Peyer's patch (tissue), 4 donors: ENCODE measurements at regions not wholly inside any gene's neighbourhood (a gene's known extent, or its start where the extent isn't known, plus 50 kb on each side); places are given as distances from the start of the nearest gene placed in this dataset.

Source experiments
- DNase-seq, 3 donors: peaks; one replicate each; pipeline ENCODE4 v3.0.0-alpha.2; 2017 to 2019
- H3K27ac ChIP-seq, 4 donors: fragments of 200-600 bp; sonication (generic); one replicate each; pipeline ENCODE4 v1.5.1; 2016 to 2019
- H3K27me3 ChIP-seq, 2 donors: fragments of 200-600 bp; sonication (generic); one replicate each; pipeline ENCODE4 v1.5.1; 2019
- H3K36me3 ChIP-seq, 3 donors: fragments of 200-600 bp; sonication (generic); one replicate each; pipeline ENCODE4 v1.5.1; 2016 to 2019
- H3K4me1 ChIP-seq, 4 donors: fragments of 200-600 bp; sonication (generic); one replicate each; pipeline ENCODE4 v1.5.1; 2016 to 2019
- H3K4me3 ChIP-seq, 4 donors: fragments of 200-600 bp; sonication (generic); 1 replicate in 3 of 4; 2 replicates in 1 of 4; pipeline ENCODE4 v1.5.1; 2016 to 2019; ENCODE audit warnings: mild to moderate bottlenecking in 1 of 4
- H3K9me3 ChIP-seq, 4 donors: fragments of 200-600 bp; sonication (generic); one replicate each; pipeline ENCODE4 v1.5.1; 2016 to 2019; ENCODE audit warnings: mild to moderate bottlenecking in 1 of 4
- POLR2A ChIP-seq, 2 donors: fragments of 450-650 bp; IDR thresholded peaks; one replicate each; pipeline ENCODE4 v1.5.1; 2017; ENCODE audit warnings: antibody characterized with exemption in 2 of 2, mild to moderate bottlenecking in 2 of 2, moderate library complexity in 2 of 2
- TF ChIP-seq, protein P1 (sequence below), 6 experiments: fragments of 450-650 bp in 4 of 6; fragments of 200-600 bp in 2 of 6; sonication (generic) in 1 of 6; IDR thresholded peaks; one replicate each; pipeline ENCODE4 v1.5.1; 2017 to 2019; ENCODE audit warnings: antibody characterized with exemption in 6 of 6, mild to moderate bottlenecking in 3 of 6, moderate library complexity in 1 of 6

DNA sequence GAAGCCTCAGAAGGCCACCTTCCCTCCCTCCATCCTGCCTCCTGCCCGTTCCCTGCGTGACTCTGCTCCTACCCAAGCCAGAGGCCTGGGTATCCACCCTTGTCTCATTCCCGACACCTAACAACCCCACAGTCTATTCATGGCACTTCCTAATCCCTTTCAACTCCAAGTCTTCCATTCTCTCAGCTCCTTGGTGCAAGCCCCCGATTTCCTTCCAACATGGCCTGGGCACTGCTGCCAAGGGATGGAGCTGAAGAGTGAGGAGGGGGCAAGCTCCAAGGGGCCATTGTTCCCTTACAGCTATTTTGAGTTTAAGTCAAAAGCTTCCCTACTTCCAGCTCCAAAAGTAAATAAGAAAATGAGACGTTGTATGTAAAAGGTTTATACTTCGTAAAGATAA lies 84.8 kb upstream of the ASB18 start:
- DNase-seq = no peak
- H3K27me3 ChIP-seq = no peaks in the 10 kb centered on the region
- H3K4me1 ChIP-seq = no peaks in the 10 kb centered on the region
- H3K9me3 ChIP-seq = no peaks in the 10 kb centered on the region
- no peak overlapping the region for H3K27ac ChIP-seq
- H3K4me3 ChIP-seq = no peak overlapping the region
- TF ChIP-seq POLR2A (IDR thresholded peaks at IDR 0.05) = no peak
- TF ChIP-seq, protein P1, sequence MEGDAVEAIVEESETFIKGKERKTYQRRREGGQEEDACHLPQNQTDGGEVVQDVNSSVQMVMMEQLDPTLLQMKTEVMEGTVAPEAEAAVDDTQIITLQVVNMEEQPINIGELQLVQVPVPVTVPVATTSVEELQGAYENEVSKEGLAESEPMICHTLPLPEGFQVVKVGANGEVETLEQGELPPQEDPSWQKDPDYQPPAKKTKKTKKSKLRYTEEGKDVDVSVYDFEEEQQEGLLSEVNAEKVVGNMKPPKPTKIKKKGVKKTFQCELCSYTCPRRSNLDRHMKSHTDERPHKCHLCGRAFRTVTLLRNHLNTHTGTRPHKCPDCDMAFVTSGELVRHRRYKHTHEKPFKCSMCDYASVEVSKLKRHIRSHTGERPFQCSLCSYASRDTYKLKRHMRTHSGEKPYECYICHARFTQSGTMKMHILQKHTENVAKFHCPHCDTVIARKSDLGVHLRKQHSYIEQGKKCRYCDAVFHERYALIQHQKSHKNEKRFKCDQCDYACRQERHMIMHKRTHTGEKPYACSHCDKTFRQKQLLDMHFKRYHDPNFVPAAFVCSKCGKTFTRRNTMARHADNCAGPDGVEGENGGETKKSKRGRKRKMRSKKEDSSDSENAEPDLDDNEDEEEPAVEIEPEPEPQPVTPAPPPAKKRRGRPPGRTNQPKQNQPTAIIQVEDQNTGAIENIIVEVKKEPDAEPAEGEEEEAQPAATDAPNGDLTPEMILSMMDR (IDR thresholded peaks at IDR 0.05) = no peak
- H3K36me3 ChIP-seq = no peaks in the 10 kb centered on the region

DNA sequence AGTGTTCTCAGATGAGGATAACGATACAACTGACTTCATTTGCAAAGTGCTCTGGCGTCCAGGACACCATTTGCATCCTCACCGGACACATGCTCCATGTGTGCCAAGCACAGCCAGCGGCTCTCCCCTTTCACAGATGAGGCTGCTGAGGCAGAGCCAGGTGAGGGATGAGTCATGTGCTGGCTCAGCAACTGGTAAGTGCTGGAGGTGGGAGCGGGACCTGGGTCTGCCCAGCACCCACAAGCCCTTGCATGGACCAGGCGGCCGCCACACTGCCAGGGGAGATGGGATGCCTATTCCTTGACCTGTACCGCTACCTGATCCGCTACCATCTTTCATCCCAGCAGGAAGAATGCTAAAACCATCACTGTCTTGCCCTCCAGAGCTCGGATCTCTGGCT lies 86.2 kb upstream of the ASB18 start:
- H3K4me1 ChIP-seq = no peaks in the 10 kb centered on the region
- TF ChIP-seq POLR2A (IDR thresholded peaks at IDR 0.05) = no peak
- TF ChIP-seq, protein P1 (IDR thresholded peaks at IDR 0.05) = no peak
- no peaks in the 10 kb centered on the region for H3K9me3 ChIP-seq

DNA sequence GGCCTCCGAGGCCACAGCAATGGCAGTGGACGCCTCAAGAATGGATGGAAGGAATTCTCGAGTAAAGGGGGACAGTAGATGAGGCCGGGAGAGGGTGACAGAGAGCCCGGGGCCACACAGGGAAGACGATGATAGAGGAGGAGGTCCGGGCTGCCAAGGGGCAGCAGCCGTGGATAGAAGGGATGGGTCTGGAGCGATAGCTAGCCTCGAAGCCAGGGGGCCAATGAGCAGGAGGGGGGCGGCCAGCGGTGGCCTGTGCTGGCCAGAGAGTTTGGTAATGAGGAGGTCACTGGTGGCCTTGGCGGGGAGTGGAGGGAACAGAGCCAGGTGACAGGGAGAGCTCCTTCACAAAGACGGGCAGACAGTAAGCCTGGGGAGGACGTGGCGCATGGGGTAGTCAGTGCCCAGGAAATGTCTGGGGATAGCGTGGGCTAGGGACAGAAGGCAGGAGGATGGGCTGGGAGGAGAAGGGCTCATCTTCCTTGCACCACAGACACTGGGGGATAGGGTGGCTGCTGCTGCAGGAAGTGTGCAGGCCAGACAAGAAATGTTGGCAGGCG lies 87.8 kb upstream of the ASB18 start:
- no peak for DNase-seq
- H3K27me3 ChIP-seq = no peaks in the 10 kb centered on the region
- H3K4me1 ChIP-seq = no peaks in the 10 kb centered on the region
- no peak overlapping the region for H3K27ac ChIP-seq
- H3K4me3 ChIP-seq = no peak overlapping the region
- no peaks in the 10 kb centered on the region for H3K36me3 ChIP-seq
- H3K9me3 ChIP-seq = no peaks in the 10 kb centered on the region
- TF ChIP-seq, protein P1 (IDR thresholded peaks at IDR 0.05) = no peak
- no peak for TF ChIP-seq POLR2A (IDR thresholded peaks at IDR 0.05)

More for the DNA sequence above, 86.2 kb upstream of the ASB18 start:
- H3K27me3 ChIP-seq = no peaks in the 10 kb centered on the region
- DNase-seq = no peak
- H3K36me3 ChIP-seq = no peaks in the 10 kb centered on the region
- no peak overlapping the region for H3K27ac ChIP-seq
- no peak overlapping the region for H3K4me3 ChIP-seq

DNA sequence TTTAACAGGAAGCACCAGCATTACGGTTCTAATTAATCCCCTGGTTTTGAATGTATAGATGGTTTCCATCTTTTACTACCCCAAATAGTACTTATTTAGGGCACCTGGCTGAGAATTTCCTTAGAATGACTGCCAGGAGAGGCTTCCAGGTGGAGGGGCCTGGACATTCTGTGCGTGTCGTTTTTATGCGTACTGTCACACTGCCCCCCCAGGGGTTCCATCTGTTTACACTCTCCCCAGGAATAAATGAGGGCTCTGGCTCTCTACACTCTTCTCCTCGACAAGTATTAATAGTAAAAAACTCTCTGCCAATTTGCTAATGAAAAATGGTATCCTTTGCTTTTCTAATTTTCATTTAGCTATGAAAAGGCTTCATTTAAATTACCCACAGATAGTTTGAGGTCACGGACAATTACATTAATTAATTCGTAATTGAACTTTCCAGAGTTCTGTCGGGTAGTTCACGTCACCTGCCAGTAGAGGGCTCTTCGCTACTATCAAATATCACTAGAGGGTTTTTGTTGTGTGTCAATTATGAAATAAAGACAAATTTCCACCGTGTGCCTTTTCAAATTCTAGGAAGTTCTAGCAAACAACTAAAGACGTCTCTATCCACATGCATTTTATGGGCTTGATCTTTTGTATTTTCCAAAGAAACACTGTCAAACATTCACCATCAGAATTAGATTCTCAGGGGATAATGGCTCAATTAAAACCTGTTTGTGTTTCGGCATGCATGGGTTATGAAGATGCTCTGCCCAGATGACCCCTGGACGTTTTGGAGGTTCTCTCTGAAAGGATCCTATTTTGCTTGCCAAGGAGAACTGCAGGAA lies 88.8 kb upstream of the ASB18 start:
- Histone ChIP-seq H3K4me3 (no peak overlapping the region), H3K27ac (no peak overlapping the region), H3K4me1 (no peaks in the 10 kb centered on the region), H3K9me3 (no peaks in the 10 kb centered on the region), H3K36me3 (no peaks in the 10 kb centered on the region), H3K27me3 (no peaks in the 10 kb centered on the region)
- DNase-seq = peak in 1 of 3 donors; percentile 64
- no peak for TF ChIP-seq POLR2A (IDR thresholded peaks at IDR 0.05)
- TF ChIP-seq, protein P1 (IDR thresholded peaks at IDR 0.05) = peak; percentile 54 to 90 (median 84)

DNA sequence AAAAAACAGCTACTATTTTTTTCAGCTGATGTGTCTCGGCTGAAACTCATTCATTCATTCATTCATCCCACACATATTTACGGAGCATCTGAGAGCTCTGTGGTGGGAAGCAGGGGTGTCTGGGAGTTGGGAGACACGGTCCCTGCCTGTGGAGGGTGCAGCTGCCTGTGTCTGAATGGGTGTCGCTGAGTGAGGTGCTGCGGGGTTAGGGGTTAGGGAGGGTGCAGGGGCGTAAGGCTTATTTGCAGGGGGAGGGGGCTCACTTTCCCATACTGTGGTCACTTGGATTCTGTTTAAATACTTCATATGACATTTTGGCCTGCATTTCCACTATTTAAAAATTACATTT lies 89.4 kb upstream of the ASB18 start:
- H3K4me1 ChIP-seq = no peaks in the 10 kb centered on the region

More for the DNA sequence above, 89.4 kb upstream of the ASB18 start:
- no peak for DNase-seq
- Histone ChIP-seq H3K4me3 (no peak overlapping the region), H3K9me3 (no peaks in the 10 kb centered on the region), H3K36me3 (no peaks in the 10 kb centered on the region), H3K27ac (no peak overlapping the region), H3K27me3 (no peaks in the 10 kb centered on the region)
- no peak for TF ChIP-seq POLR2A (IDR thresholded peaks at IDR 0.05)
- TF ChIP-seq, protein P1 (IDR thresholded peaks at IDR 0.05) = no peak
